NCI-H460 (cell line): ENCODE measurements at regions not wholly inside any gene's neighbourhood (a gene's known extent, or its start where the extent isn't known, plus 50 kb on each side); places are given as distances from the start of the nearest gene placed in this dataset.
"Not testable (repeated sequence)": the region's sequence is repeated elsewhere in the genome, so short reads cannot be mapped to it uniquely, and the experiment has no call there.

ENCODE experiments used
- DNase-seq: peaks from one replicate; pipeline ENCODE4 v3.0.0-alpha.2; 2016; ENCODE audit warnings: low read depth; ENCODE audit errors: extremely low read depth

DNA sequence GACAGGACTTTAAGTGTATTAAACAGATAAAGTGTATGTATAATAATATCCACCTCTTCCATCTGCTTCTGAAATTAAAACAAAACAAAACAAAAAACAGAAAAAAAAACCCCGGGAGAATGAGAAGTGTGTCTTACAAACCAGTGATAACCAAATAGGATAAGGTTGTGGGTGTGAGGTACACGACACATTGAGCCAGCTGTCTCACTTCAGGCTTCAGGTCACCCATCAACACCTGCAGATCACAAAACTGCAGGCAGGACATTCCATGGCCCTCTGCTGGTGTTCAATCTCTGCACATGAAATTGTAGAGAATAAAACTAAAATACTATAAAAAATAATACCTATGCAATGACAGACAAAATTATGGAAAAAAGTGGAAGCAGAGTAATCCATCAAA, 339.9 kb downstream of the SFMBT2 start:
- DNase-seq = no peak

DNA sequence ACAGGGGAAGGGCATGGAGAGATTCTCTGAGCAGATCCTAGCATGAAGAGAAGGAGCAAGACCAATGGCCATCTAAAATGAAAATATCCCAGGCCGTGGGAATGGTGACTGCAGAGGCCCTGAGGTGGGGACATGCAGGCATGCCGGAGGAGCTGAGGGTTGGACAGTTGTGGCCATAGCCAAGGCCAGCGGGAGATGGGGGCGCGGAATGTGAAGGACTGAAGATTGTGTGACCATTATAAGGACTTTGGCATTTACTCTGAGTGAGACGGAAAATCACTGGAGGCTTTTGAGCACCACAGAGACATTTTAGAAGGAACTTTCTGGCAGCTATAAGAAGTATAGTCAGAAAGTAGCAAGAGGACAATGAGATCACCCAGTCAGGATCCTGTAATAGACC, 341.1 kb downstream of the SFMBT2 start:
- DNase-seq = no peak

DNA sequence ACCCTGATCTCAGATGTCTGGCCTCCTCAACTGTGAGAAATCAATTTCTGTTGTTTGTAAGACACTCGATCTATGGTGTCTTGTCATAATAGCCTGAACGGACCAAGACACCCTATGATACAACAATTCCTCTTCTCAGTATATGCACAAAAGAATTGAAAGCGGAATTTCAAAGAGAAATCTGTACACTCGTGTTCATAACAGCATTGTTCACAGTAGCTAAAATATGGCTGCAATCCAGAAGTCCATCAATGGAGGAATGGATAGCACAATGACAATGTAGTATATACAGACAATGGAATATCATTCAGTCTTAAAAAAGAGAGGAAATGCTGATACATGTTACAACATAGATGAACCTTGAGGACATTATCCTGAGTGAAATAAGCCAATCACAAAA, 354.6 kb downstream of the SFMBT2 start:
- DNase-seq = no peak

GRCh38 chr10:7054915-7055314, 355.9 kb downstream of the SFMBT2 start:
- peak; percentile 18 for DNase-seq

- DNase-seq = no peak
Observed at GRCh38 chr10:7053195-7053594, 357.6 kb downstream of the SFMBT2 start.

DNA sequence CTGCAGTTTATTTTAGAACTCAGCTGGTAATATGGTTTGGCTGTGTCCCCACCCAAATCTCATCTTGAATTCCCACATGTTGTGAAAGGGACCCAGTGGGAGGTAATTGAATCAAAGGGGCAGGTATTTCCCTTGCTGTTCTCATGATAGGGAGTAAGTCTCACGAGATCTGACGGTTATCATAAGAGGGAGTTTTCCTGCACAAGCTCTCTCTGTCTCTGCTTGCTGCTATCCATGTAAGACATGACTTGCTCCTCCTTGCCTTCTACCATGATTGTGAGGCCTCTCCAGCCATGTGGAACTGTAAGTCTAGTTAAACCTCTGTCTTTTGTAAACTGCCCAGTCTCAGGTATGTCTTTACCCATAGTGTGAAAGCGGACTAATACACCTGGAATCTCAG, 360.8 kb downstream of the SFMBT2 start:
- not testable (repeated sequence) for DNase-seq

DNA sequence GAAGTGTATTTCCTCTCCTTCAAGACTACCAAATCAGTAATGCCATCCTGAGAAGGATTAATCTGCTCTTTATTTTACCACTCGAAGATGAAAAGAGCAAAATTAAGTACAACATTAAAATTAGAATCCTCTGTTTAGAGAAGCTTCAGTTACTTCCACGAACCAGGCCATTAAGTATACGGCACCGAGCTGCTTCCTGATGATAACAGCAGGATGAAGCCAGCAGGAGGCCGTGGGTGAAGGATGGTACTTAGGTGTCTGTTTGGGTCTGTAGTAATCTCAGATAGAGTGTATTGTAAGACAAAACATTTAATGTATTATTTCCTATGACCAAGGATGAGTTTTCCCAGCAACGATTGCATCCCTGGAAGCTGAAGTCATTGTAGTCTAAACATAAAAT, 362.8 kb downstream of the SFMBT2 start:
- DNase-seq = no peak

DNA sequence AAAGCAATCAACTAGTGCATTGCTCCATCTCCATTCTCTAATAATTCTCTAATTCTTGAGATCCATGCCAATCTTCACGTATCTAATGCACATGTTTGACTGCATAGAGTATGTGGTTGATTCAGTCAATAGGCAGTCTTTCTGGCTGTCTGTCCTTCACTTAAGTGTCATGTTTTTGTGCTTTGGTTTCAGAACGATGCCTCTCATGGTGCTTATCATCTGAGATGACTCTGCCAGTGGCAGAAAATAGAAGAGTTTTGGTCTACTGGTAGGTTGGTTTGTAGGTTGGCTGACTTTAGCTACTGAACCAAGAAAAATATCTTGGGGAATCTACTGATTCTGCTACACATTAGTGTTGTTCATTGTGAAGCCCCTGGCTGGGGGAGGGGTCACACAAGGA, 364.2 kb downstream of the SFMBT2 start:
- no peak for DNase-seq

- no peak for DNase-seq
Observed at GRCh38 chr10:7045891-7046599, 364.8 kb downstream of the SFMBT2 start.

- no peak for DNase-seq
Observed at GRCh38 chr10:7043055-7043653, 367.7 kb downstream of the SFMBT2 start.

GRCh38 chr10:7042419-7043054, 368.3 kb downstream of the SFMBT2 start:
- no peak for DNase-seq

- no peak for DNase-seq
Observed at GRCh38 chr10:7042000-7042399, 368.8 kb downstream of the SFMBT2 start.

- DNase-seq = no peak
Observed at GRCh38 chr10:7040681-7041080, 370.2 kb downstream of the SFMBT2 start.

DNA sequence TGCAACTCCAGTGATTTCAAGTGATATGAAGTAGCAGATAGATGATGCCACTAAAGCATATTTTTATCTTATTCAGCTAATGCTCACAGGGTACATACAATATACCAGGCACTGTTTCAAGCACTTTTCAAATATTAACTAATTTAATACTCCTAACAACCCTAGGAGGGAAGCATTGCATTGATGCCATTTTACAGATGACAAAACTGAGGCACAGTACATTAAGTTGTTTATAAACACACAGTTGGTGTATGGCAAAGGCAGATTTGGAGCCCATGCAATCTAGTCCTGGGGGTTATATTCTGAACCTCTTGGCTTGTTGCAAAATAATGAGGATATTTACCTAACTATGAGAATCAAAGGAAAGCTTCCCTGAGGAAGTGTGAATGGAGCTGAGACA, 371.0 kb downstream of the SFMBT2 start:
- no peak for DNase-seq

DNA sequence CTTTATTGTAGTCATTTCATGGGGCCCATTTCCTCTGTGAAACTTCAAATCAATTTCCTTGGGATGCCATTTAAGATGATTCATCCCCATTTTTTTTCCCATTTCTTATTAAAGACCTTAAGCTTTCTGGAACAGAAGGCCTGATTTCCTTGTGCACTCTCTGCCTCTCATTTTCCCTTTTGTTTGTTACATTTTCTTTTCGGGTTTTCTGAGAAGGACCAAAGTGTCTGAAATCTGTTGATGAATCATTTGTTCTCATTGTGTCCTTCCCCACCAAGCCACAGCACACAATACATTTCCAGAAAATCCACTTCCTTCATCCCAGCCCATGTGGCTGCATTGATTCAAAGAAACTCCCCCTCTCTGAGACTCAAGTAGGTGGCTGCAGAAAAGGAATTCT, 372.4 kb downstream of the SFMBT2 start:
- DNase-seq = no peak

- not testable (repeated sequence) for DNase-seq
Observed at GRCh38 chr10:7037434-7037833, 373.4 kb downstream of the SFMBT2 start.

GRCh38 chr10:7036951-7037350, 373.9 kb downstream of the SFMBT2 start:
- DNase-seq = no peak

GRCh38 chr10:7035126-7035761, 375.6 kb downstream of the SFMBT2 start:
- no peak for DNase-seq

- DNase-seq = no peak
Observed at GRCh38 chr10:7033031-7033430, 377.8 kb downstream of the SFMBT2 start.

GRCh38 chr10:7030134-7030855, 380.5 kb downstream of the SFMBT2 start:
- DNase-seq = no peak

DNA sequence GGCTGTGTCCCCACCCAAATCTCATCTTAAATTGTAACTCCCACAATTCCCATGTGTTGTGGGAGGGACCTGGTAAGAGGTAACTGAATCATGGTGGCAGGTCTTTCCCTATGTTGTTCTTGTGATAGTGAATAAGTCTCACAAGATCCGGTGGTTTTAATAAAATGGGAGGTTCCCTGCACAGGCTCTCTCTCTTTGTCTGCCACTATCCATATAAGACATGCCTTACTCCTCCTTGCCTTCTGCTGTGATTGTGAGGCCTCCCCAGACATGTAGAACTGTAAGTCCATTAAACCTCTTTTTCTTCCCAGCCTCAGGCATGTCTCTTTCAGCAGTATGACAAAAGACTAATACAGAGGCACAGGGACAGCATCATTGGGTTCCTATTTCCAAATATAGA, 381.2 kb downstream of the SFMBT2 start:
- DNase-seq = no peak
